Stimulated activated CD8-positive, alpha-beta memory T cell treated with anti-CD3 and anti-CD28 coated beads, Interleukin-12 subunit alpha, Interleukin-12 subunit beta, amount 100 ng/mL, for 24 hours (primary cell): ENCODE measurements at regions not wholly inside any gene's neighbourhood (a gene's known extent, or its start where the extent isn't known, plus 50 kb on each side); places are given as distances from the start of the nearest gene placed in this dataset.

Experiments used
- DNase-seq: peaks from one replicate; pipeline ENCODE4 v3.0.0-alpha.2; 2020; ENCODE audit errors: extremely low read depth

- peak; percentile 28 for DNase-seq
These were observed 125.8 kb downstream of the MCHR2 start for GRCh38 chr6:99868074-99868702.
